Thyroid gland (tissue), 4 donors: ENCODE measurements at regions not wholly inside any gene's neighbourhood (a gene's known extent, or its start where the extent isn't known, plus 50 kb on each side); places are given as distances from the start of the nearest gene placed in this dataset.
"Not testable (repeated sequence)": the region's sequence is repeated elsewhere in the genome, so short reads cannot be mapped to it uniquely, and the experiment has no call there.

Experiments used
- POLR2A ChIP-seq, 2 donors: fragments of 450-650 bp; IDR thresholded peaks; one replicate each; pipeline ENCODE4 v1.6.1; 2017; ENCODE audit warnings: antibody characterized with exemption in 2 of 2, mild to moderate bottlenecking in 2 of 2, moderate library complexity in 1 of 2
- TF ChIP-seq, protein P1 (sequence below), 6 experiments: fragments of 200-600 bp in 3 of 6; fragments of 450-650 bp in 3 of 6; sonication (generic) in 3 of 6; IDR thresholded peaks; one replicate each; pipeline ENCODE4 v1.5.1; 2016 to 2019; ENCODE audit warnings: antibody characterized with exemption in 6 of 6, mild to moderate bottlenecking in 2 of 6, inconsistent platforms in 1 of 6, moderate library complexity in 1 of 6

DNA sequence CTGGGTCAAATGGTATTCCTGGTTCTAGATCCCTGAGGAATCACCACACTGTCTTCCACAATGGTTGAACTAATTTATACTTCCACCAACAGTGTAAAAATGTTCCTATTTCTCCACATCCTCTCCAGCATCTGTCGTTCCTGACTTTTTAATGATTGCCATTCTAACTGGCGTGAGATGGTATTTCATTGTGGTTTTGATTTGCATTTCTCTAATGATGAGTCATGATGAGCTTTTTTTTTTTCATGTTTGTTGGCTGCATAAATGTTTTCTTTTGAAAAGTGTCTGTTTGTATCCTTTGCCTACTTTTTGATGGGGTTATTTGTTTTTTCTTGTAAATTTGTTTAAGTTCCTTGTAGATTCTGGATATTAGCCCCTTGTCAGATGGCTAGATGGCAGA lies 214.4 kb upstream of the HS3ST1 start:
- TF ChIP-seq, protein P1, sequence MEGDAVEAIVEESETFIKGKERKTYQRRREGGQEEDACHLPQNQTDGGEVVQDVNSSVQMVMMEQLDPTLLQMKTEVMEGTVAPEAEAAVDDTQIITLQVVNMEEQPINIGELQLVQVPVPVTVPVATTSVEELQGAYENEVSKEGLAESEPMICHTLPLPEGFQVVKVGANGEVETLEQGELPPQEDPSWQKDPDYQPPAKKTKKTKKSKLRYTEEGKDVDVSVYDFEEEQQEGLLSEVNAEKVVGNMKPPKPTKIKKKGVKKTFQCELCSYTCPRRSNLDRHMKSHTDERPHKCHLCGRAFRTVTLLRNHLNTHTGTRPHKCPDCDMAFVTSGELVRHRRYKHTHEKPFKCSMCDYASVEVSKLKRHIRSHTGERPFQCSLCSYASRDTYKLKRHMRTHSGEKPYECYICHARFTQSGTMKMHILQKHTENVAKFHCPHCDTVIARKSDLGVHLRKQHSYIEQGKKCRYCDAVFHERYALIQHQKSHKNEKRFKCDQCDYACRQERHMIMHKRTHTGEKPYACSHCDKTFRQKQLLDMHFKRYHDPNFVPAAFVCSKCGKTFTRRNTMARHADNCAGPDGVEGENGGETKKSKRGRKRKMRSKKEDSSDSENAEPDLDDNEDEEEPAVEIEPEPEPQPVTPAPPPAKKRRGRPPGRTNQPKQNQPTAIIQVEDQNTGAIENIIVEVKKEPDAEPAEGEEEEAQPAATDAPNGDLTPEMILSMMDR (IDR thresholded peaks at IDR 0.05), result not testable (repeated sequence)
- TF ChIP-seq POLR2A (IDR thresholded peaks at IDR 0.05), result not testable (repeated sequence)
